Effector CD4-positive, alpha-beta T cell (primary cell): ENCODE measurements at regions not wholly inside any gene's neighbourhood (a gene's known extent, or its start where the extent isn't known, plus 50 kb on each side); places are given as distances from the start of the nearest gene placed in this dataset.

Experiments used
- DNase-seq: peaks from one replicate; pipeline ENCODE4 v3.0.0-alpha.2; 2020

- no peak for DNase-seq
Observed at GRCh38 chr2:145511946-145512345, 992.0 kb upstream of the ZEB2 start.

- DNase-seq: no peak
Observed at GRCh38 chr2:145503511-145503910, 983.6 kb upstream of the ZEB2 start.

- DNase-seq: no peak
Observed at GRCh38 chr2:145501920-145502319, 982.0 kb upstream of the ZEB2 start.

- no peak for DNase-seq
Observed at GRCh38 chr2:145495590-145495989, 975.7 kb upstream of the ZEB2 start.

GRCh38 chr2:145494441-145494840 is 974.5 kb upstream of the ZEB2 start:
- no peak for DNase-seq

- DNase-seq: no peak
Observed at GRCh38 chr2:145488571-145488970, 968.7 kb upstream of the ZEB2 start.

GRCh38 chr2:145484448-145485097 is 964.7 kb upstream of the ZEB2 start:
- DNase-seq: no peak

GRCh38 chr2:145483854-145484253 is 963.9 kb upstream of the ZEB2 start:
- no peak for DNase-seq

- no peak for DNase-seq
Observed at GRCh38 chr2:145481334-145481922, 961.5 kb upstream of the ZEB2 start.

GRCh38 chr2:145464866-145465265 is 944.9 kb upstream of the ZEB2 start:
- DNase-seq: no peak

- DNase-seq: no peak
Observed at GRCh38 chr2:145460112-145460511, 940.2 kb upstream of the ZEB2 start.

- DNase-seq: no peak
Observed at GRCh38 chr2:145431181-145431951, 911.4 kb upstream of the ZEB2 start.

GRCh38 chr2:145423809-145424208 is 903.9 kb upstream of the ZEB2 start:
- no peak for DNase-seq

GRCh38 chr2:145422576-145422975 is 902.7 kb upstream of the ZEB2 start:
- no peak for DNase-seq

- no peak for DNase-seq
Observed at GRCh38 chr2:145421841-145422240, 901.9 kb upstream of the ZEB2 start.

GRCh38 chr2:145416640-145417039 is 896.7 kb upstream of the ZEB2 start:
- no peak for DNase-seq

- no peak for DNase-seq
Observed at GRCh38 chr2:145415151-145415550, 895.2 kb upstream of the ZEB2 start.

- DNase-seq: no peak
Observed at GRCh38 chr2:145413261-145414030, 893.5 kb upstream of the ZEB2 start.

- no peak for DNase-seq
Observed at GRCh38 chr2:145412155-145412554, 892.2 kb upstream of the ZEB2 start.

- no peak for DNase-seq
Observed at GRCh38 chr2:145411493-145411892, 891.6 kb upstream of the ZEB2 start.

GRCh38 chr2:145410086-145410485 is 890.2 kb upstream of the ZEB2 start:
- no peak for DNase-seq

GRCh38 chr2:145408980-145409379 is 889.1 kb upstream of the ZEB2 start:
- no peak for DNase-seq

GRCh38 chr2:145404690-145405089 is 884.8 kb upstream of the ZEB2 start:
- DNase-seq: no peak
